ENCODE measurements at regions not wholly inside any gene's neighbourhood (a gene's known extent, or its start where the extent isn't known, plus 50 kb on each side); places are given as distances from the start of the nearest gene placed in this dataset.

GRCh38 chr20:24049081-24049480 is 60.5 kb upstream of the GGTLC1 start:
- DNase-seq (ENCODE audit: low spot score) (no peak), ATAC-seq (ENCODE audit: insufficient number of reproducible peaks, low FRiP score, low read depth) (no peak)
- no peaks in the 10 kb centered on the region for H3K9me3 ChIP-seq

GRCh38 chr20:24048024-24048611 is 59.5 kb upstream of the GGTLC1 start:
- TF ChIP-seq CTCF (IDR thresholded peaks at IDR 0.05): no peak
- Histone ChIP-seq H3K27ac (no peak overlapping the region), H3K36me3 (no peaks in the 10 kb centered on the region), H3K27me3 (replicated peaks; ENCODE audit: insufficient read depth) (no peaks in the 10 kb centered on the region), H3K4me1 (ENCODE audit: control insufficient read depth in 1 of 2, low read depth in 2 of 2) (no peaks in the 10 kb centered on the region), H3K4me3 (no peak overlapping the region), H3K9me3 (no peaks in the 10 kb centered on the region)
- DNase-seq (ENCODE audit: low spot score) (no peak), ATAC-seq (ENCODE audit: insufficient number of reproducible peaks, low FRiP score, low read depth) (no peak)

More at GRCh38 chr20:24049081-24049480, 60.5 kb upstream of the GGTLC1 start:
- no peak overlapping the region for H3K4me3 ChIP-seq
- no peaks in the 10 kb centered on the region for H3K36me3 ChIP-seq
- H3K4me1 ChIP-seq (ENCODE audit: control insufficient read depth in 1 of 2, low read depth in 2 of 2): no peaks in the 10 kb centered on the region
- H3K27ac ChIP-seq: no peak overlapping the region
- H3K27me3 ChIP-seq (replicated peaks; ENCODE audit: insufficient read depth): no peaks in the 10 kb centered on the region
- no peak for TF ChIP-seq CTCF (IDR thresholded peaks at IDR 0.05)

GRCh38 chr20:24046888-24047287 is 58.3 kb upstream of the GGTLC1 start:
- Histone ChIP-seq H3K9me3 (no peaks in the 10 kb centered on the region), H3K4me1 (ENCODE audit: control insufficient read depth in 1 of 2, low read depth in 2 of 2) (no peaks in the 10 kb centered on the region), H3K27me3 (replicated peaks; ENCODE audit: insufficient read depth) (no peaks in the 10 kb centered on the region), H3K4me3 (no peak overlapping the region), H3K27ac (no peak overlapping the region), H3K36me3 (no peaks in the 10 kb centered on the region)
- no peak for ATAC-seq (ENCODE audit: insufficient number of reproducible peaks, low FRiP score, low read depth)
- TF ChIP-seq CTCF (IDR thresholded peaks at IDR 0.05): no peak
- DNase-seq (ENCODE audit: low spot score): no peak

- H3K4me1 ChIP-seq (ENCODE audit: control insufficient read depth in 1 of 2, low read depth in 2 of 2): no peaks in the 10 kb centered on the region
- ATAC-seq (ENCODE audit: insufficient number of reproducible peaks, low FRiP score, low read depth) (no peak), DNase-seq (ENCODE audit: low spot score) (no peak)
- TF ChIP-seq CTCF (IDR thresholded peaks at IDR 0.05): no peak
- H3K4me3 ChIP-seq: no peak overlapping the region
- no peaks in the 10 kb centered on the region for H3K9me3 ChIP-seq
- no peak overlapping the region for H3K27ac ChIP-seq
- H3K36me3 ChIP-seq: no peaks in the 10 kb centered on the region
- H3K27me3 ChIP-seq (replicated peaks; ENCODE audit: insufficient read depth): no peaks in the 10 kb centered on the region
Observed at GRCh38 chr20:24045621-24046318, 57.2 kb upstream of the GGTLC1 start.

GRCh38 chr20:24043294-24043693 is 54.7 kb upstream of the GGTLC1 start:
- ATAC-seq (ENCODE audit: insufficient number of reproducible peaks, low FRiP score, low read depth): no peak

More at GRCh38 chr20:24043294-24043693, 54.7 kb upstream of the GGTLC1 start:
- no peaks in the 10 kb centered on the region for H3K36me3 ChIP-seq
- no peaks in the 10 kb centered on the region for H3K27me3 ChIP-seq (replicated peaks; ENCODE audit: insufficient read depth)
- no peaks in the 10 kb centered on the region for H3K9me3 ChIP-seq
- TF ChIP-seq CTCF (IDR thresholded peaks at IDR 0.05): no peak
- H3K4me3 ChIP-seq: no peak overlapping the region
- H3K27ac ChIP-seq: no peak overlapping the region
- DNase-seq (ENCODE audit: low spot score): no peak
- no peaks in the 10 kb centered on the region for H3K4me1 ChIP-seq (ENCODE audit: control insufficient read depth in 1 of 2, low read depth in 2 of 2)
